Fibroblast of lung (primary cell): ENCODE measurements at regions not wholly inside any gene's neighbourhood (a gene's known extent, or its start where the extent isn't known, plus 50 kb on each side); places are given as distances from the start of the nearest gene placed in this dataset.

Source experiments
- CTCF ChIP-seq, 2 donors: IDR thresholded peaks in 1 of 2; conservative IDR thresholded peaks in 1 of 2; 1 replicate in 1 of 2; 2 replicates in 1 of 2; pipeline ENCODE4 v1.5.1; 2011 to 2012; ENCODE audit warnings: low read length in 2 of 2, control low read depth in 1 of 2, inconsistent platforms in 1 of 2, low read depth in 1 of 2, mild to moderate bottlenecking in 1 of 2
- EZH2 ChIP-seq: IDR thresholded peaks from 2 replicates; pipeline ENCODE4 v1.5.1; 2012; ENCODE audit warnings: low read length, control low read depth, mild to moderate bottlenecking; ENCODE audit errors: missing control alignments

DNA sequence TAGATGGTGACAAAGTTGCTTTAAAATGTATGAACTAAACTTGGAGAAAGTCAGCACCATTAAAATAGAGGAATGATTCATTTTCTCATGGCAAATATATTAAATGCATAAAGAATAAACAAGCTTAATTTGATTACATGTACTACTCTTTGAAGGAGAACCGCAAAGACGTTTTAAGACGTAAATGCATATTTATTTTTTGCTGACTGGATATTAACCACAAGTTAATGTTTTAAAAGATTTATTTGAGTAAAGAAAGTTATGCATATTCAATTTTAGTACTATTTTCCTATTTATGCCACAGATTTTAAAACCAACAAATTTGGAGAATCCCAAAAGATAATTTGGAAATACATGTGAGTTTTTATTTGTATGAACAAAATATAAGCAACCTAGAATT lies 1121.9 kb downstream of the CDH8 start:
- TF ChIP-seq CTCF (conservative IDR thresholded peaks at IDR 0.05 in 1 of 2, IDR thresholded peaks at IDR 0.05 in 1 of 2; ENCODE audit: low read depth in 1 of 2, low read length in 2 of 2), result no peak
- TF ChIP-seq EZH2, result no peak
